Activated T-cell treated with anti-CD3 and anti-CD28 coated beads, Interleukin-2, amount 50 U/mL, for 1 hour (primary cell): ENCODE measurements at regions not wholly inside any gene's neighbourhood (a gene's known extent, or its start where the extent isn't known, plus 50 kb on each side); places are given as distances from the start of the nearest gene placed in this dataset.
"Not testable (repeated sequence)": the region's sequence is repeated elsewhere in the genome, so short reads cannot be mapped to it uniquely, and the experiment has no call there.

Source experiments
- DNase-seq: peaks from one replicate; pipeline ENCODE4 v3.0.0-alpha.2; 2020

- DNase-seq = no peak
These were observed 105.6 kb upstream of the PLXNA2 start for GRCh38 chr1:208349694-208350330.

- no peak for DNase-seq
These were observed 106.6 kb upstream of the PLXNA2 start for GRCh38 chr1:208350815-208351214.

GRCh38 chr1:208351838-208352237 lies 107.7 kb upstream of the PLXNA2 start:
- DNase-seq = no peak

DNA sequence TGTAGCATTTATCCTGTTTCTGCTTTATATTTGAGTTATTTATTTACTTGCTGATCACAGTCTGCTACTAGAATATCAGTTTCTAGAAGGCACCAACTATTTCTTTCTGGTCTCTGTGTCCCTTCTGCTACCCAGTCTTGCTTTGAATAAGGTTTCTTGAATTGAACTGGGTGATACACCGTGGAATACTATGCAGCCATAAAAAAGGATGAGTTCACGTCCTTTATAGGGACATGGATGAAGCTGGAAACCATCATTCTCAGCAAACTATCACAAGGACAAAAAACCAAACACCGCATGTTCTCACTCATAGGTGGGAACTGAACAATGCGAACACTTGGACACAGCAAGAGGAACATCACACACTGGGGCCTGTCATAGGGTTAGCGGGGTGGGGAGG lies 109.6 kb upstream of the PLXNA2 start:
- not testable (repeated sequence) for DNase-seq

- no peak for DNase-seq
These were observed 113.7 kb upstream of the PLXNA2 start for GRCh38 chr1:208357644-208358507.

DNA sequence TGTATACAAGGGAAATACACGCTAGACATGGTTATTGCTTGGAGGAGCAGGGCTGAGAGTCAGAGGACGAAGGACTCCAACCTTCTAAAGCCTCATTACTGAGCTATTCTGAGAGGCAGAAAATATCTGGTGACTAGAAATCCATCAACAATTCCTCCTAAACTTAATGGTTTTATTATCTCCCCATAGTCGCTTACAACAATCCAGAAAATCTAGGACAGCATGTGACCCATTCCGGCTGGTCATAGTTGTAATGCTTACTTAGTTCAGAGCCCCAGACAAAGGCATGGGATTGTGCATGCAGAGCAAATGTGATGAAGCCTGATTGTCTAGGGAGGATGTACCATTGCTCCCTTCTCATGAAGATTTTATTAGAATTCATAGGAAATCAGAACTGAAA lies 114.5 kb upstream of the PLXNA2 start:
- DNase-seq = no peak

- DNase-seq = no peak
These were observed 117.8 kb upstream of the PLXNA2 start for GRCh38 chr1:208362011-208362410.

- DNase-seq = no peak
These were observed 122.4 kb upstream of the PLXNA2 start for GRCh38 chr1:208366559-208366958.

DNA sequence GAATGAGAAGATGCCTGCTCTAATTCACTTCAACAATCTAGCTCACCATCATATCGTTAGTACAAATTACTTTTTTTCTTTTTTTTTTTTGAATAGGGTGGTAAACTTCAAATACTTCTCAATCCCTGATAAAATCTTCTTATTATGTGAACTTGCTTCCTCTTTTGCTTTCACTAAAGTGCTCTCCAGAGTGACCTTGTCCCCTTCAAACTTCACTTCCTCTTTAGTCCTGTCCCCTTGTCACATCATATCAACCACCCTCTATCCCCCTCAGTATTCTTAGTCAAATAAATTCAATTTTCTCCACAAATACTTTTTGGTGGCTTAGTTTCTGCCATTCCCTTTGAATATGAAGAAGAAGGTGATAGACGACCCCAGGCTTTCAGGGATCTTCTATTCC lies 124.9 kb upstream of the PLXNA2 start:
- DNase-seq = no peak

- no peak for DNase-seq
These were observed 125.5 kb upstream of the PLXNA2 start for GRCh38 chr1:208369658-208370057.

DNA sequence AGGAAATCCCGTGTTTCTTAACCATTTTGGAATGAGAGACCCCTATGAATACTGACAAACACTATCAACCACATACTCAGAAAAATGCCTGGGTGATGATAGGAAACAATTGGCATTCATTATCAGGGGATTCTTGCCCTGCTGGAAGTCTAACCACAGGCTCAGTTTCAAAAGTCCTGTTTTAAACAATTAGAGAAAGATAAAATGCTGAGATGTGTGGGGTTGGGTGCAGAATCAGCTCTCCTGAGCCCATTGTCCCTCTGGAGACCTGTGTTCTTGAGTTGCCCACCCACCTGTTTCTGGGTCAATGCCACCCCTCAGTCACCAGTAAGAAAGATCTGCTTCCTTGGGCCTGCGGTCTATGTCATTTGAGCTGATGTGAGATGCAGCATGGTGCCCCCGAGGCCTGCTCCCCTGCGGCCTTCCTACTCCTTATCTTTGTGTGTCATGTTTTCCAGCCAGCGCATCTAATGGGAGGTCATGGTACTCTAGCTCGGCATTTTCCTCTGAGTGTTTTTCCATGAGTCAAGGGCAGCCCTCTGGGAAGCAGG lies 130.3 kb upstream of the PLXNA2 start:
- no peak for DNase-seq

GRCh38 chr1:208381481-208381880 lies 137.3 kb upstream of the PLXNA2 start:
- DNase-seq = no peak

GRCh38 chr1:208387908-208388811 lies 144.0 kb upstream of the PLXNA2 start:
- DNase-seq = no peak

- no peak for DNase-seq
These were observed 149.2 kb upstream of the PLXNA2 start for GRCh38 chr1:208393416-208393815.

GRCh38 chr1:208393826-208394225 lies 149.6 kb upstream of the PLXNA2 start:
- DNase-seq = no peak

GRCh38 chr1:208397286-208397685 lies 153.1 kb upstream of the PLXNA2 start:
- DNase-seq = no peak

- no peak for DNase-seq
These were observed 160.8 kb upstream of the PLXNA2 start for GRCh38 chr1:208405014-208405413.

DNA sequence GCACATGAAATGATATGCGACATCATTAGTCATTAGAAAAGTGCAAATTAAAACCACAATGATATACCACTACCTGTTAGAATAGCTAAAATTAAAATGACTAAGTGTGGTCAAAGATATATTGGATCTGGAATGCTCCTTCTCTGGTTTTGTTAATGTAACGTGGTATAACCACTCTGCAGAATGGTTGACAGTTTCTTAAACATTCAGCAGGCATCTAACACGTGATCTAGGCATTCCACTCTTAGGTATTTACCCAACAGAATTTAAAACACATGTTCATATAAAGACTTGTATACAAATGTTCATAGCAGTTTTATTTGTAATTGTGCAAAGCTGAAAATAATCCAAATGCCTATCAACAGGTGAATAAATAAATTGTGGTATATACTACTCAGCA lies 165.0 kb upstream of the PLXNA2 start:
- DNase-seq = no peak

- DNase-seq = no peak
These were observed 166.2 kb upstream of the PLXNA2 start for GRCh38 chr1:208410409-208410808.

DNA sequence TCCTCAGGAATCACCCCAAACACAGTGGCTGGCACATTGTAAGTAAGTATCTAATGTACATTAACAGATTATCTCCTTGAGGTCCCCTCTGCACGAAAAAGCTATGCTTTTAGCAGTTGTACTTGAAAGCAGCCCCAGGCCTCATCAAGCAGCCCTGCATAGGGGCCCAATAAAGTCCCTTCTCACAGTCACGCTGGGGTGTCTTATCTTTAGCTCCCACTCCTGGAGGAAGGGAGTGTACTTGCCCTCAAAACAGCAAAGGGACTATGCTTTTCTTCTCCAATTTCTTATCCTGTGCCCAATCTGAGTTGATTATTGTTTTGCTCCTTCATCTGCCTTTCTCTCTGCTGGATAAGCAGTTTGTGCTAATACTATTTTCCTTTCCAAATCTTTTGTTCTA lies 168.8 kb upstream of the PLXNA2 start:
- DNase-seq = no peak

- DNase-seq = no peak
These were observed 174.5 kb upstream of the PLXNA2 start for GRCh38 chr1:208418667-208419066.

GRCh38 chr1:208419746-208420420 lies 175.7 kb upstream of the PLXNA2 start:
- no peak for DNase-seq

DNA sequence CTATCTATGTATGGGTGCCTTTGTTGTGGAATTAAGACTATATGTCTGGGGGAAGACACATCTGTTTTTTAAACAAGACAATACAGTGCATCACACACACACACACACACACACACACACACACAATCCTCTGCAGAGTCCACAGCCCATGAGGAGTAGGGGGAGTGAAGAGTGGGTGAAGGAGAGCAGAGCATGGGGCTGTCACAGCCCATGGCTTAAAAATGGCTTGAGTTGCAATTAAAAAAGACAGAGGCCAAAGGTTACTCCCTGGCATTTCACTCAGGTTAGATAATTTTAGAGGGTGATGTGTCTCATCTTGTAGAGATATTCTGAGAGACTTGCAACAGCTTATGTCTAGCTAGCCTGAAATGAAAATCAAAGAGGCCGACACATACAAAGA lies 176.5 kb upstream of the PLXNA2 start:
- DNase-seq = no peak
